GM12878 (cell line): ENCODE measurements at regions not wholly inside any gene's neighbourhood (a gene's known extent, or its start where the extent isn't known, plus 50 kb on each side); places are given as distances from the start of the nearest gene placed in this dataset.
A peak's percentile ranks its signal among the peaks of the same experiment; 100 is the strongest.

Source experiments
- ATAC-seq: fragments of 200-7000 bp; cut with Tn5 transposase; 3 replicates; pipeline ENCODE4 v1.9.1; 2020; ENCODE audit warnings: mild to moderate bottlenecking, moderate library complexity
- BruUV-seq: library from RNA; stranded (reverse); fragments of 400-500 nt; replicated peaks from 2 replicates; lab custom pipeline; 2021; lab: Mats Ljungman, UMichigan
- CTCF ChIA-PET: fragments of 300-600 bp; sonication (Branson Sonifier 250); formaldehyde crosslinking; extraction: SDS; loops from one replicate; lab custom pipeline; 2021; ENCODE audit warnings: inconsistent platforms; lab: Yijun Ruan, JAX
- POLR2A ChIA-PET: fragments of 350-600 bp; formaldehyde crosslinking; extraction: SDS; loops from one replicate; lab custom pipeline; 2021; ENCODE audit warnings: inconsistent platforms; lab: Charles Lee
- RAD21 ChIA-PET: fragments of 300-600 bp; sonication (Branson Sonifier 250); formaldehyde crosslinking; loops from one replicate; lab custom pipeline; 2023; ENCODE audit warnings: antibody characterized with exemption; ENCODE audit not compliant: unreplicated experiment; lab: Charles Lee
- SMC1A ChIA-PET: fragments of 300-600 bp; sonication (Branson Sonifier 250); formaldehyde crosslinking; loops from one replicate; lab custom pipeline; 2023; ENCODE audit not compliant: unreplicated experiment, uncharacterized antibody; lab: Charles Lee
- DNase-seq: peaks from one replicate; pipeline ENCODE4 v3.0.0-alpha.2; 2011; ENCODE audit warnings: low read depth, low spot score
- FAIRE-seq: peaks from 3 replicates; lab custom pipeline; 2011; peaks lifted over from hg19 to GRCh38; lab: Jason Lieb, UNC
- H2AFZ ChIP-seq: 2 replicates; pipeline ENCODE4 v1.6.0; 2011; ENCODE audit warnings: low read depth, low read length, control low read depth; ENCODE audit not compliant: control insufficient read depth
- H3K27ac ChIP-seq: 2 replicates; pipeline ENCODE4 v1.5.1; 2011; ENCODE audit warnings: control low read depth; ENCODE audit not compliant: control insufficient read depth, insufficient read depth
- H3K27me3 ChIP-seq, 2 experiments: replicated peaks in 1 of 2; 2 replicates each; pipeline versions ENCODE4 v1.6.0 to v1.6.1; 2011; ENCODE audit warnings: low read length in 1 of 2; ENCODE audit not compliant: control insufficient read depth in 2 of 2, insufficient read depth in 2 of 2
- H3K36me3 ChIP-seq, 2 experiments: 2 replicates each; pipeline ENCODE4 v1.5.1; 2011; ENCODE audit warnings: low read length in 1 of 2; ENCODE audit not compliant: control insufficient read depth in 2 of 2, insufficient read depth in 2 of 2
- H3K4me1 ChIP-seq: 2 replicates; pipeline ENCODE4 v1.6.1; 2011; ENCODE audit warnings: mild to moderate bottlenecking, low read length, moderate library complexity, mixed read lengths; ENCODE audit not compliant: control insufficient read depth, insufficient read depth
- H3K4me2 ChIP-seq: 2 replicates; pipeline ENCODE4 v1.6.0; 2011; ENCODE audit warnings: control low read depth; ENCODE audit not compliant: control insufficient read depth, insufficient read depth
- H3K4me3 ChIP-seq: fragments of 200-600 bp; sonication (generic); 2 replicates; pipeline ENCODE4 v1.5.1; 2016
- H3K79me2 ChIP-seq: 2 replicates; pipeline ENCODE4 v1.6.0; 2011; ENCODE audit warnings: low read length; ENCODE audit not compliant: control insufficient read depth, insufficient read depth
- H3K9ac ChIP-seq: 2 replicates; pipeline ENCODE4 v1.8.0; 2011; ENCODE audit warnings: low read length, control low read depth, mixed read lengths; ENCODE audit not compliant: control insufficient read depth, insufficient read depth
- H3K9me3 ChIP-seq: replicated peaks from 3 replicates; pipeline ENCODE4 v1.5.1; 2011; ENCODE audit warnings: mild to moderate bottlenecking, low read length; ENCODE audit not compliant: control insufficient read depth, insufficient read depth
- H4K20me1 ChIP-seq: 2 replicates; pipeline ENCODE4 v1.6.0; 2011; ENCODE audit not compliant: control insufficient read depth, insufficient read depth
- ASH2L ChIP-seq: fragments of 300-600, 200-600 bp; sonication (generic); IDR thresholded peaks from 2 replicates; pipeline ENCODE4 v1.6.1; 2017; ENCODE audit warnings: low read depth, mild to moderate bottlenecking, borderline replicate concordance
- BMI1 ChIP-seq: fragments of 450-650 bp; IDR thresholded peaks from 2 replicates; pipeline ENCODE4 v1.6.1; 2016; ENCODE audit warnings: mild to moderate bottlenecking, moderate library complexity, borderline replicate concordance
- LARP7 ChIP-seq: fragments of 450-650 bp; IDR thresholded peaks from 2 replicates; pipeline ENCODE4 v1.6.1; 2017; ENCODE audit warnings: mild to moderate bottlenecking
- RAD21 ChIP-seq: IDR thresholded peaks from 2 replicates; pipeline ENCODE4 v1.6.1; 2011; ENCODE audit warnings: mild to moderate bottlenecking, low read depth, low read length, moderate library complexity; ENCODE audit not compliant: insufficient read depth
- SMC3 ChIP-seq: IDR thresholded peaks from 2 replicates; pipeline ENCODE4 v1.6.1; 2011; ENCODE audit warnings: low read length, improper control_type of control experiment, borderline replicate concordance
- TARDBP ChIP-seq: IDR thresholded peaks from 2 replicates; pipeline ENCODE4 v1.6.1; 2016; ENCODE audit warnings: borderline replicate concordance
- WGBS: methylation state at CpG from one replicate; pipeline ENCODE4 v1.1.6; 2016; ENCODE audit warnings: low lambda C conversion rate; ENCODE audit not compliant: insufficient replicate concordance, insufficient coverage; ENCODE audit errors: missing lambda C conversion rate; 5-methylcytosine and 5-hydroxymethylcytosine counted together
- in situ Hi-C: fragments of 300-500 bp; cut with MboI; formaldehyde crosslinking; loops from 9 replicates; pipeline ENCODE4 v1.14.3; 2018; ENCODE audit warnings: mixed read lengths
- intact Hi-C: fragments of 100-400 bp; cut with micrococcal nuclease; formaldehyde crosslinking; loops from one replicate; pipeline ENCODE4 v1.14.2; 2022; ENCODE audit not compliant: unreplicated experiment
- TF ChIP-seq, protein P1 (sequence below): IDR thresholded peaks from 2 replicates; pipeline ENCODE4 v1.6.1; 2011; ENCODE audit warnings: borderline replicate concordance, low read depth, mild to moderate bottlenecking, moderate library complexity, mixed read lengths, low read length; ENCODE audit not compliant: insufficient read depth; ENCODE audit errors: extremely low read length
- TF ChIP-seq, protein P2 (sequence below): fragments of 450-650 bp; IDR thresholded peaks from 2 replicates; pipeline ENCODE4 v1.6.1; 2017; ENCODE audit warnings: low read depth, mild to moderate bottlenecking, moderate library complexity
- TF ChIP-seq, protein P3 (sequence below), 3 experiments: IDR thresholded peaks in 2 of 3; conservative IDR thresholded peaks in 1 of 3; 2 replicates each; pipeline ENCODE4 v1.5.1; 2011; ENCODE audit warnings: low read depth in 3 of 3, low read length in 3 of 3, mild to moderate bottlenecking in 3 of 3, control low read depth in 2 of 3, moderate library complexity in 2 of 3, inconsistent platforms in 1 of 3, mixed read lengths in 1 of 3; ENCODE audit not compliant: control insufficient read depth in 2 of 3, insufficient read depth in 1 of 3; ENCODE audit errors: extremely low read depth in 1 of 3

DNA sequence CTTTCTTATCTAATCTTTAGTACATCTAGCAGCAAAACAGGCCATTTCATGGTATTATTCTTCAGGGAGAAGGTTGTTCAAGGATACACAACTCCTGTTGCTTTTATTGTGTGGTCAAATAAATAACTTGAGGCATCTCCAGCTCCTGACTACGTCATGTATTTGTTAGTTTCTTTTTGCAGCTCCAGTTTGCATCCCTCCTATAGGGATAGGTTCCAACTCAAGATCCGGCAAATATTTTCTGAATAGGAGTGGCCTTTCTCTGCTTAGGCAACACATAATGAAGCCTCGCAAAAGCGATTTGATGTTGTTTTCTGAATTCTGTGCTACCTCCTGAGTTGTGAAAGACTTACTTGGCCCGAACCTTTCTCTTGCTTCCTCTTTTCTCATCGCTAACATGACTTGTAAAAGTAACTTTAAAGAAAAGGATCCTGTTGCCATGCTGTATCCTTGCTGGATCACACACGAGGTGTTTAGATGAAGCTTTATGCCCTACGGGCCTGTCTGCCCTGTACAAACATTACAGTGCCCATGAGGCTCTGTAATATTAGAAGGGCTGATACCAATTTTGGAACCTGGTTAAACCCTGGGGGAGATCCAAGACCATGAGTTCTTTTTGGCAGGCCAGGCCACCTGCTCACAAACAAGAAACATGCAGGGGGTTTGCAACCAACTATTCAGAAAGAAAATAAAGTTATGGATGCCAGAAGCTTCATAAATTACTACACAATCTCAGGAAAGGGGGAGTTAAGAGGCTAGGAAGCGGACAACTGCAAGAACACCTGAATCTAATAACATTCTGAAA lies 149.8 kb upstream of the FGF10 start (continued):
- TF ChIP-seq ASH2L (no peak), BMI1 (no peak)
- TF ChIP-seq, protein P1, sequence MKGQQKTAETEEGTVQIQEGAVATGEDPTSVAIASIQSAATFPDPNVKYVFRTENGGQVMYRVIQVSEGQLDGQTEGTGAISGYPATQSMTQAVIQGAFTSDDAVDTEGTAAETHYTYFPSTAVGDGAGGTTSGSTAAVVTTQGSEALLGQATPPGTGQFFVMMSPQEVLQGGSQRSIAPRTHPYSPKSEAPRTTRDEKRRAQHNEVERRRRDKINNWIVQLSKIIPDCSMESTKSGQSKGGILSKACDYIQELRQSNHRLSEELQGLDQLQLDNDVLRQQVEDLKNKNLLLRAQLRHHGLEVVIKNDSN: no peak
- TF ChIP-seq, protein P2, sequence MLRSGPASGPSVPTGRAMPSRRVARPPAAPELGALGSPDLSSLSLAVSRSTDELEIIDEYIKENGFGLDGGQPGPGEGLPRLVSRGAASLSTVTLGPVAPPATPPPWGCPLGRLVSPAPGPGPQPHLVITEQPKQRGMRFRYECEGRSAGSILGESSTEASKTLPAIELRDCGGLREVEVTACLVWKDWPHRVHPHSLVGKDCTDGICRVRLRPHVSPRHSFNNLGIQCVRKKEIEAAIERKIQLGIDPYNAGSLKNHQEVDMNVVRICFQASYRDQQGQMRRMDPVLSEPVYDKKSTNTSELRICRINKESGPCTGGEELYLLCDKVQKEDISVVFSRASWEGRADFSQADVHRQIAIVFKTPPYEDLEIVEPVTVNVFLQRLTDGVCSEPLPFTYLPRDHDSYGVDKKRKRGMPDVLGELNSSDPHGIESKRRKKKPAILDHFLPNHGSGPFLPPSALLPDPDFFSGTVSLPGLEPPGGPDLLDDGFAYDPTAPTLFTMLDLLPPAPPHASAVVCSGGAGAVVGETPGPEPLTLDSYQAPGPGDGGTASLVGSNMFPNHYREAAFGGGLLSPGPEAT: no peak
- TF ChIP-seq, all 136 proteins: peak for 0

DNA sequence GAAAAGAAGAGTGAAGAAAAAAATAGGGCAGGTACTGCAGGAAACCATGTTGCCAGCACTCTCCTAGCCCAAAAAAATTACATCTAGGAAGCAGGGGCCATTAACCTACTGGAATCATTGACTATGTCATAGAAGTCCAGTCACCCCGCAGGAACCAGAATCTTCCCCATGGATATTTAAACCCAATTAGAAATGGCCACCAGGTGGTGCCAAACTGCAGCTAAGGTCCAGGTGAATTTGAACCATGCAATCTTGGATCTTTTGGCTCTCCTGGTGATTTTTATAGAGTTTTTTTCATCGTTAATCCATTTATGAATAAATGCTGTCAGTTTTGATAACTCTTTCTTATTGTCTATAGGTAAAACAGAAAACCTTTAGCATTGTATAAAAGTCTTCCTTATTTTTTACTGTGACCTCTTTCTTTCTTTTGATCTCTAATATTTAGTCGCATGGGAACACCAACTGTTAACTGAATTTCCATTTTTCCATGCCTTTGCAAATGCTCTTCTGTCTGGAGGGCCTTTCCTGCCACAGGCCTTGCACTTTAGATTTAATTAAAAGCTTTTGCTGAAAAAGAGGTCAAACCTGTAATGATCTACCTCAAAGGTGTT lies 147.5 kb upstream of the FGF10 start:
- Histone ChIP-seq H3K27me3 (no peaks in the 10 kb centered on the region), H2AFZ (no peak overlapping the region), H3K9ac (no peak overlapping the region), H3K4me1 (no peaks in the 10 kb centered on the region), H3K79me2 (no peaks in the 10 kb centered on the region), H3K4me3 (no peak overlapping the region), H3K4me2 (no peak overlapping the region), H4K20me1 (no peaks in the 10 kb centered on the region), H3K27ac (no peak overlapping the region), H3K9me3 (no peaks in the 10 kb centered on the region), H3K36me3 (no peaks in the 10 kb centered on the region)
- in situ Hi-C loops (loop anchor here (5.0 kb wide), 1 partner anchor 241 kb away; no protein-coding TSS in a partner anchor), intact Hi-C loops (loop anchor here (1.0 kb wide), 1 partner anchor 238 kb away; no protein-coding TSS in a partner anchor)
- ChIA-PET POLR2A (no interaction called here), RAD21 (interaction anchor here (1.0 kb wide), 1 partner anchor 236 kb away, joined by 4 read pairs; no protein-coding TSS in a partner anchor), SMC1A (interaction anchor here (0.8 to 2.1 kb wide), 3 partner anchors 227 to 241 kb away, joined by 3 to 6 read pairs (median 4); no protein-coding TSS in a partner anchor), CTCF (interaction anchor here (0.7 to 3.3 kb wide), 10 partner anchors 9 to 241 kb away, joined by 3 to 20 read pairs (median 4); no protein-coding TSS in a partner anchor)
- FAIRE-seq (no peak), DNase-seq (no peak), ATAC-seq (peak; percentile 64)
- no TSS peak for BruUV-seq
- peak; percentile 66 for TF ChIP-seq RAD21
- no peak for TF ChIP-seq BMI1
- TF ChIP-seq SMC3: peak; percentile 74
- no peak for TF ChIP-seq LARP7
- TF ChIP-seq, protein P3, sequence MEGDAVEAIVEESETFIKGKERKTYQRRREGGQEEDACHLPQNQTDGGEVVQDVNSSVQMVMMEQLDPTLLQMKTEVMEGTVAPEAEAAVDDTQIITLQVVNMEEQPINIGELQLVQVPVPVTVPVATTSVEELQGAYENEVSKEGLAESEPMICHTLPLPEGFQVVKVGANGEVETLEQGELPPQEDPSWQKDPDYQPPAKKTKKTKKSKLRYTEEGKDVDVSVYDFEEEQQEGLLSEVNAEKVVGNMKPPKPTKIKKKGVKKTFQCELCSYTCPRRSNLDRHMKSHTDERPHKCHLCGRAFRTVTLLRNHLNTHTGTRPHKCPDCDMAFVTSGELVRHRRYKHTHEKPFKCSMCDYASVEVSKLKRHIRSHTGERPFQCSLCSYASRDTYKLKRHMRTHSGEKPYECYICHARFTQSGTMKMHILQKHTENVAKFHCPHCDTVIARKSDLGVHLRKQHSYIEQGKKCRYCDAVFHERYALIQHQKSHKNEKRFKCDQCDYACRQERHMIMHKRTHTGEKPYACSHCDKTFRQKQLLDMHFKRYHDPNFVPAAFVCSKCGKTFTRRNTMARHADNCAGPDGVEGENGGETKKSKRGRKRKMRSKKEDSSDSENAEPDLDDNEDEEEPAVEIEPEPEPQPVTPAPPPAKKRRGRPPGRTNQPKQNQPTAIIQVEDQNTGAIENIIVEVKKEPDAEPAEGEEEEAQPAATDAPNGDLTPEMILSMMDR (IDR thresholded peaks at IDR 0.05 in 2 of 3, conservative IDR thresholded peaks at IDR 0.05 in 1 of 3; ENCODE audit: control insufficient read depth in 2 of 3, extremely low read depth in 1 of 3, insufficient read depth in 1 of 3, low read depth in 3 of 3, low read length in 3 of 3): peak; percentile 58 to 63 (median 62)
- no peak for TF ChIP-seq TARDBP
- WGBS: 35% methylated on average over 3 of the region's 3 CpGs
